Posterior cingulate gyrus (tissue), 11 donors: ENCODE measurements at regions not wholly inside any gene's neighbourhood (a gene's known extent, or its start where the extent isn't known, plus 50 kb on each side); places are given as distances from the start of the nearest gene placed in this dataset.
"Not testable (repeated sequence)": the region's sequence is repeated elsewhere in the genome, so short reads cannot be mapped to it uniquely, and the experiment has no call there.

Experiments used
- DNase-seq, 10 donors: peaks; one replicate each; pipeline versions ENCODE4 v3.0.0 to v3.0.0-alpha.2; 2020 to 2021; ENCODE audit warnings: mixed read lengths in 3 of 10
- intact Hi-C: fragments of 100-400 bp; cut with DNase I; formaldehyde crosslinking; loops from one replicate; pipeline ENCODE4 v1.15.1; 2023

- intact Hi-C loops, result not testable (repeated sequence)
- DNase-seq, result peak in 2 of 10 donors; percentile 52 to 72
Observed at GRCh38 chr2:52006821-52007366, 975.0 kb upstream of the NRXN1 start.

- no peak for DNase-seq
- intact Hi-C loops, result no loop called here
Observed at GRCh38 chr2:52000151-52000855, 968.4 kb upstream of the NRXN1 start.

- intact Hi-C loops, result no loop called here
- no peak for DNase-seq
Observed at GRCh38 chr2:51998890-51999289, 967.0 kb upstream of the NRXN1 start.

- DNase-seq, result no peak
- intact Hi-C loops, result no loop called here
Observed at GRCh38 chr2:51997571-51997970, 965.6 kb upstream of the NRXN1 start.

GRCh38 chr2:51995293-51995692 is 963.4 kb upstream of the NRXN1 start:
- intact Hi-C loops, result no loop called here
- DNase-seq, result no peak

- DNase-seq, result peak in 1 of 10 donors; percentile 53
- intact Hi-C loops, result no loop called here
Observed at GRCh38 chr2:51994123-51994763, 962.3 kb upstream of the NRXN1 start.

GRCh38 chr2:51990684-51991083 is 958.8 kb upstream of the NRXN1 start:
- no peak for DNase-seq
- intact Hi-C loops, result no loop called here

GRCh38 chr2:51986101-51986500 is 954.2 kb upstream of the NRXN1 start:
- intact Hi-C loops, result no loop called here
- DNase-seq, result no peak

GRCh38 chr2:51981783-51982182 is 949.9 kb upstream of the NRXN1 start:
- intact Hi-C loops, result no loop called here
- no peak for DNase-seq

- intact Hi-C loops, result no loop called here
- DNase-seq, result no peak
Observed at GRCh38 chr2:51976623-51977022, 944.7 kb upstream of the NRXN1 start.

- DNase-seq, result no peak
- intact Hi-C loops, result no loop called here
Observed at GRCh38 chr2:51971136-51971535, 939.2 kb upstream of the NRXN1 start.

- intact Hi-C loops, result no loop called here
- no peak for DNase-seq
Observed at GRCh38 chr2:51969347-51969746, 937.4 kb upstream of the NRXN1 start.

GRCh38 chr2:51960841-51961335 is 929.0 kb upstream of the NRXN1 start:
- no peak for DNase-seq
- intact Hi-C loops, result no loop called here

GRCh38 chr2:51960281-51960680 is 928.3 kb upstream of the NRXN1 start:
- no peak for DNase-seq

GRCh38 chr2:51959696-51960095 is 927.8 kb upstream of the NRXN1 start:
- intact Hi-C loops, result no loop called here
- no peak for DNase-seq

More at GRCh38 chr2:51960281-51960680, 928.3 kb upstream of the NRXN1 start:
- intact Hi-C loops, result no loop called here

GRCh38 chr2:51953931-51954330 is 922.0 kb upstream of the NRXN1 start:
- no peak for DNase-seq

GRCh38 chr2:51921076-51921475 is 889.1 kb upstream of the NRXN1 start:
- no peak for DNase-seq
- intact Hi-C loops, result no loop called here

More at GRCh38 chr2:51953931-51954330, 922.0 kb upstream of the NRXN1 start:
- intact Hi-C loops, result no loop called here

- DNase-seq, result no peak
- intact Hi-C loops, result no loop called here
Observed at GRCh38 chr2:51920509-51920908, 888.6 kb upstream of the NRXN1 start.

- intact Hi-C loops, result no loop called here
- no peak for DNase-seq
Observed at GRCh38 chr2:51919395-51919794, 887.5 kb upstream of the NRXN1 start.

- intact Hi-C loops, result no loop called here
Observed at GRCh38 chr2:51918113-51918512, 886.2 kb upstream of the NRXN1 start.

GRCh38 chr2:51903728-51904127 is 871.8 kb upstream of the NRXN1 start:
- intact Hi-C loops, result no loop called here
- DNase-seq, result no peak

More at GRCh38 chr2:51918113-51918512, 886.2 kb upstream of the NRXN1 start:
- no peak for DNase-seq

- intact Hi-C loops, result no loop called here
- no peak for DNase-seq
Observed at GRCh38 chr2:51899643-51900042, 867.7 kb upstream of the NRXN1 start.
